Stimulated activated CD4-positive, alpha-beta T cell treated with anti-CD3 and anti-CD28 coated beads, Interleukin-15, amount 100 ng/mL, for 24 hours (primary cell): ENCODE measurements at regions not wholly inside any gene's neighbourhood (a gene's known extent, or its start where the extent isn't known, plus 50 kb on each side); places are given as distances from the start of the nearest gene placed in this dataset.
"Not testable (repeated sequence)": the region's sequence is repeated elsewhere in the genome, so short reads cannot be mapped to it uniquely, and the experiment has no call there.

ENCODE experiments used
- DNase-seq: peaks from one replicate; pipeline ENCODE4 v3.0.0-alpha.2; 2020

- DNase-seq = no peak
Measured at GRCh38 chr5:54883374-54884194, 101.8 kb downstream of the ESM1 start.

- no peak for DNase-seq
Measured at GRCh38 chr5:54882841-54883240, 102.6 kb downstream of the ESM1 start.

- no peak for DNase-seq
Measured at GRCh38 chr5:54882101-54882500, 103.3 kb downstream of the ESM1 start.

- peak; percentile 42 for DNase-seq
Measured at GRCh38 chr5:54881286-54882005, 103.9 kb downstream of the ESM1 start.

- DNase-seq = no peak
Measured at GRCh38 chr5:54876976-54877375, 108.4 kb downstream of the ESM1 start.

- no peak for DNase-seq
Measured at GRCh38 chr5:54876556-54876955, 108.8 kb downstream of the ESM1 start.

- DNase-seq = no peak
Measured at GRCh38 chr5:54874337-54875021, 110.9 kb downstream of the ESM1 start.

GRCh38 chr5:54873691-54874090 is 111.7 kb downstream of the ESM1 start:
- DNase-seq = no peak

- no peak for DNase-seq
Measured at GRCh38 chr5:54872810-54873209, 112.6 kb downstream of the ESM1 start.

- DNase-seq = no peak
Measured at GRCh38 chr5:54870271-54870670, 115.1 kb downstream of the ESM1 start.

GRCh38 chr5:54869691-54870090 is 115.7 kb downstream of the ESM1 start:
- no peak for DNase-seq

GRCh38 chr5:54868511-54869483 is 116.6 kb downstream of the ESM1 start:
- peak; percentile 58 for DNase-seq

- DNase-seq = no peak
Measured at GRCh38 chr5:54867310-54867944, 118.0 kb downstream of the ESM1 start.

GRCh38 chr5:54864911-54865515 is 120.4 kb downstream of the ESM1 start:
- not testable (repeated sequence) for DNase-seq

GRCh38 chr5:54862036-54862435 is 123.4 kb downstream of the ESM1 start:
- no peak for DNase-seq

- DNase-seq = no peak
Measured at GRCh38 chr5:54861212-54861894, 124.0 kb downstream of the ESM1 start.

GRCh38 chr5:54860321-54860720 is 125.1 kb downstream of the ESM1 start:
- no peak for DNase-seq

GRCh38 chr5:54859316-54859715 is 126.1 kb downstream of the ESM1 start:
- no peak for DNase-seq

- DNase-seq = no peak
Measured at GRCh38 chr5:54854883-54855581, 130.4 kb downstream of the ESM1 start.

- no peak for DNase-seq
Measured at GRCh38 chr5:54852007-54852406, 133.4 kb downstream of the ESM1 start.
